NCI-H2196 treated with DMSO at 0.1 percent for 48 hours (cell line): ENCODE measurements at regions not wholly inside any gene's neighbourhood (a gene's known extent, or its start where the extent isn't known, plus 50 kb on each side); places are given as distances from the start of the nearest gene placed in this dataset.
"Not testable (repeated sequence)": the region's sequence is repeated elsewhere in the genome, so short reads cannot be mapped to it uniquely, and the experiment has no call there.

Experiments
- DNase-seq: peaks from one replicate; lab custom pipeline; 2025; ENCODE audit not compliant: unreplicated experiment; lab: John Stamatoyannopoulos, UW

DNA sequence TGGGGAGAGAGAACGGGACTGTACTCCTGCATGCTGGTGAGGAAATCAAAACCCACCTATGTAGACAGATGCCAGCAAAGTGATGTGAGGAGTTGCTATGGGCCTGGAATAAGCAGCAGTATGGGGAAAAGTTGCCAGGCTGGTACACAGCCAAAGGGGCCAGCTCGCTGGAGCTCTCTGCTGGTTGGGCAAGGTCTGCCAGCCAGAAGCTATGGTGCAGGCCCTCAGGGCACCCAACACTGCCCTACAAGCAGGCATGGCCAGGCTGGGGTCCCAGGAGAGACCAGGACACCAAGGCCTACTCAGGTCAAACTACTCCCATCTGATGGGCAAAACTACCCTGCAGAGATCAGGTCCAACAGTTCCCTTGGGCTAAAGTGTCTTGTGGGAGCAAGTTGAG lies 916.6 kb downstream of the IPMK start:
- DNase-seq = no peak

- no peak for DNase-seq
Observed at GRCh38 chr10:57341294-57341693, 926.4 kb downstream of the IPMK start.

DNA sequence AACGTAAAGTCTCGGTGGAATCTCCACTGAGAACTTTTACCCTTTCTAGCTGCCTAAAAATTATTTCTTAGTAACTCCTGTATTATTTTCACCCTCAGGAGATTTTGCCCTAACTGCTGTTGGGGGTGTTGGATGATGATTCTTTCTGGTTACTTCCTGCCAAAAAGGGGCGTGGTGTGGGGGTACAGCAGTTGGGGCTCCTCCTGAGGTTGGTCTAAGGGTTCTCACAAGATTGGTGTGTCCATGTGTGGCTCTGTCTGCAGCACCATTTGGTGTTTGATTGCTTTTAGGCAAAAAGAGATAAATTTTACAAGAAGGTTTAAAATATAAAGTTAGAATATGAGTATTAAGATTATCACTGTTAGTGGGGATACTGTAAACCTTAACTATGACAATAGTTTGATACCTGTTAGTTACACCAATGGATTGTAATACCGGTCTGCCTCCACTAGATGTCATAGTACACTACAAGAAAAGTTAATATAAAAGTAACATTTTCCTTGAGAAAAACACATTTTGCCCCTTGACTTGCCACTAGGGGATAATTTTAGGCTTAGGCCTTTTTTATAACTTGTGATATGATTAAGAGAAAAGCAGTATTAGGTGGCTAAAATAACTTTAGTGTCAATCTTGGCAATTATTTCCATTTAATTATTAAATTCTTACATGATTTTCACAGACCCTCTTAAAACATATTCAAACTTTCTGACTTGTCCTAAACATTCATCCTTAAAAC lies 928.7 kb downstream of the IPMK start:
- DNase-seq = no peak

GRCh38 chr10:57336865-57337264 lies 930.8 kb downstream of the IPMK start:
- DNase-seq = no peak

DNA sequence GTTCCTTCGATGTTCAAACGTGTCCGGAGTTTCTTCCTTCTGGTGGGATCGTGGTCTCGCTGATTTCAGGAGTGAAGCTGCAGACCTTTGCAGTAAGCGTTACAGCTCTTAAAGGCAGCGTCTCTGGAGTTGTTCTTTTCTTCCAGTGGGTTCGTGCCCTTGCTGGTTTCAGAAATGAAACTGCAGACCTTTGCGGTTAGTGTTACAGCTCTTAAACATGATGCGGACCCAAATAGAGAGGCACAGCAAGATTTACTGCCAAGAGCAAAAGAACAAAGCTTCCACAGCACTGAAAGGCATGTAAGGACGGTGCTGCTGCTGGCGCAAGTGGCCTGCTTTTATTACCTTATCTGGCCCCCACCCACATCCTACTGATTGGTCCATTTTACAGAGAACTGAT lies 931.4 kb downstream of the IPMK start:
- no peak for DNase-seq

- no peak for DNase-seq
Observed at GRCh38 chr10:57334523-57334922, 933.2 kb downstream of the IPMK start.

DNA sequence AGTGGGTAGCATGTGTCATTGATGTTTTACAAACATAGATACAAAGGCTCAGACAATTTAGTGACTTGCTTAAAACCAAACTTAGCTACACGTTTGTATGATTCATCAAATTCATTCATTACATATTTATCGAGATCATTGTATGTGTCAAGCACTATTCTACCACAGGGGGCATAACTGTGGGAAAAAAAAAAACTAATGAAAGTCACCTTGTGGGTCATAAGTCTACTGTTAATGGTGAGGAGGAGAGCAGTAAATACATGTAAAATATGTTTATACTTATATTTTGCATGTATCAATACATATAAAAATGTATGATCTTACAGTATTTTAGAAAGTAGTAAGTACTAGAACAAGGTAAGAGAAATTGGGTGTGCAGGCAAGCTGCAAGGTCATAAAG lies 933.8 kb downstream of the IPMK start:
- no peak for DNase-seq

DNA sequence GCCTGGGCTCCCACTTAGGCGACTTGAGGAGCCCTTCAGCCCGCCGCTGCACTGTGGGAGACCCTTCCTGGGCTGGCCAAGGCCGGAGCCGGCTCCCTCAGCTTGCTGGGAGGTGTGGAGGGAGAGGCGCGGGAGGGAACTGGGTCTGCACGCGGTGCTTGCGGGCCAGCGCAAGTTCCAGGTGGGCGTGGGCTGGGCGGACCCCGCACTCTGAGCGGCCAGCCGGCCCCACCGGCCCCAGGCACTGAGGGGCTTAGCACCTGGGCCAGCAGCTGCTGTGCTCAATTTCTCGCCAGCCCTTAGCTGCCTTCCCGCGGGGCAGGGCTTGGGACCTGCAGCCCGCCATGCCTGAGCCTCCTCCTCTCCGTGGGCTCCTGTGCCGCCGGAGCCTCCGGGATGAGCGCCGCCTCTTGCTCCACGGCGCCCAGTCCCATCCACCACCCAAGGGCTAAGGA lies 946.3 kb downstream of the IPMK start:
- not testable (repeated sequence) for DNase-seq

DNA sequence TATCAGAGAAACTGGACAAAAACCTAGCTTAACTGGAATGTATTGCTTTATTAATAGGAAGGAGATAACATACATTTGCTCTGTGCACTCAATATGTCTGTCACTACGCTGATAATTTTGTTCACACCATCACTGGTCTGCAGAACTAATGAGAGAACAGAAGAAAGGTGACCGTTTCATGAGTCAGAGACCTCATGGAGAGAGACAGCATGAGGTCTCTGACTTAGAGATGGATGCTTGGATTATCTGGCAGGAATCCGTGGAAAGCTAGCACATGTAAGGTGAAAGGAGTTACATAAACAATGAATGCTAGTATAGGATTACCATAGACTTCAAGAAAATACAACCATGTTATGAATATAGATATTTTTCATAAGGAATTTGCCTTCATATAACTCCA lies 947.3 kb downstream of the IPMK start:
- no peak for DNase-seq

DNA sequence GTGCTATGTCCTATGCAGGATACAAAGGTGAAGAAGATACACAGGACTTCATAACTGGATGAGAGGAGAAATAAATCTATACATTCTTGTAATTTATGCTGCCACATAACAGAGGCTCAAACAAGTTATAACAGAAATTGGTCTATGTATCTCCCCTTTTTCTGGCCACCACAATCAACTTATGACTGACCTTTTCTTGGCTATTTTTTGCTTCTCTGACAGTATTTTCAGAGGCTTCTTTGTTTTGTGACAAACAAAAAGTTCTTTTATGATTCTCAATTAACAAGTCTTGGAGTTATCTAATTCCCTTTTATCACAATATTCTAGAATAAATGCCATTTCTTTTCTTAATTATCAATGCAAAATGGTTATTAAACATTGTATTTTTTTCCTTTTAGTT lies 953.0 kb upstream of the ZWINT start:
- no peak for DNase-seq

DNA sequence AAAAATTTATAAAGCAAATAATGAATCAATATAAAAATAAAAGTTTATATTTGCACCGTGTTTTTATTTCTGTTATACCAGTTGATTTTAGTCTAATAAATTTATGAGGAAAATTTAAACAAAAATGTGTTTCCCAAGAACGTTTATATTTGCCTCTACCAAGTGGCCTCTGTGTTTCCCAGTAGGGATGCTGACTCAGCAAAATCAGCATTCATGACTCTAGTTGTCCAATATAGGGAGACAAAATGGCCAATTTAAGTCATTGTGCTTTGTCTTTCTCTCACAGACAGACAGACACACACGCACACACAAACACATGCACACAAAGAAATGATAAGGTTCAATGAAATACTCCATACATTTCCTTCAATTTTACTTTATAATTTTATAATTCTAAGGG lies 942.5 kb upstream of the ZWINT start:
- no peak for DNase-seq

DNA sequence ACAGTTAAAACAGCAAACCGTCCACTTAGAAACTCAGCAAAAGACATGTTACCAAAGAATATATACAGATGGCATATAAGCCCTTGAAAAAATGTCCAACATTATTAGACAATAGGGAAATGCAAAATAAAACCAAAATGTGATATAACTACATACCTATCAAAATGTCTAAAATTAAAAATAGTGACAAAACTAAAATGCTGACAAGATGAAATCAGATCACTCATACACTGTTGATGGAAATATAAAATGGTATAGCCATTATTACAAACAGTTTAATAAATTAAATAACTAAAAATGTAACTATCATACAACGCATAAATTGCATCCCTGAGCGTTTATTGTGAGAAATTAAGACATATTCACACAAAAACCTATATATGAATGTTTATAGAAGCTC lies 939.7 kb upstream of the ZWINT start:
- DNase-seq = no peak

DNA sequence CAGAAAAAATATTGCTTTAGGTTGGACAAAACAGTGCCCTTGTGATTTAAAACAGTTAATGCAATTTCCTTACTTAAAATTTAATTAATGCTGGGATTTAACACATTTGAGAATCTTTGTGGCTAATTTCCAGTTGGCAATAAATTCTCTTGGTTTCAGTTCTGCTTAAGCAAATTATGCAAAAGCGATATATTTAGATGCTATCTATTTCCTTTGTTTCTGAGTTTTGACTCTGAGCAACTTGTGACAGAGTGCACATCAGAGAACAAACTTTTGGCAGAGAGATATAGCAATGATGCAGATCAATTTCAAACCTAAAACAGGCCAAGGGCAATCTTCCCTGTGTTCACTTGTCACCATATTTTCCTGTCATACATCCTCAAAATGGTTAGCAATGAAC lies 933.6 kb upstream of the ZWINT start:
- DNase-seq = no peak

DNA sequence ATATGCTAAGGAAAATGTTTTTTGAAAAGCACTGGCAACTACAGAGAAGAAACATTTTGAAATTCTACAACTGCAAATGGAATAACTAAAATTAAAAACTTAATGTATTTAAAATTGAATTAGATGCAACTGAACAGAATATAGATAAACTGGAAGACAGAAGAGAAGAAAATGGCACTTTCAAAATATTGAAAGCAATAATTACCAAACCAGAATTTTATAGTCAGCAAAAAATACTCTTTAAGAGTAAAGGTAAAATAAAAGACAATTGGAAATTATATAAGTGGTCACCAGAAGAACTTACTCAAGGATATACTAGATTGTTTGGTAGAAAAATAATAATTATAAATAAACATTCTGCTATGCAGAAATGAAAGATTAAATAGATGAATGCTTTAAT lies 927.7 kb upstream of the ZWINT start:
- no peak for DNase-seq

DNA sequence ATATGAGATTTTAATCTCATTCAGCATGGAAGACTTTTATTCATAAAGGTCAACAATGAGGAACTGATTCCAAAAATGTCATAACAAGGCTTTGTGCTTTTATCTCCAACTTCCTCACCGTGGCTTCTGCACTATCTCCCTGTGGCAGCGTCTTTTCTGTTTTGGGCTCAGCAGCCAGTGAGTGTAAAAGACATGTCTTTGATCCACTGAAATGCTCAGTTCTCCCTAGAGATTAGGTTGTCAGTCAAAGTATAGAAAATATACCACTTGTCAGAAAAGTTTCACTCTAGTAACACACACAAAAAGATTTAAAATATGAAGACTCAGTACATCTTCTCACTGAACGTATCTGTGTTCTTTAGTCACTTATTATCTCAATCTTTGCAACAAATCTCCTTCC lies 901.8 kb upstream of the ZWINT start:
- DNase-seq = no peak

GRCh38 chr10:57260175-57260574 lies 899.1 kb upstream of the ZWINT start:
- DNase-seq = no peak

DNA sequence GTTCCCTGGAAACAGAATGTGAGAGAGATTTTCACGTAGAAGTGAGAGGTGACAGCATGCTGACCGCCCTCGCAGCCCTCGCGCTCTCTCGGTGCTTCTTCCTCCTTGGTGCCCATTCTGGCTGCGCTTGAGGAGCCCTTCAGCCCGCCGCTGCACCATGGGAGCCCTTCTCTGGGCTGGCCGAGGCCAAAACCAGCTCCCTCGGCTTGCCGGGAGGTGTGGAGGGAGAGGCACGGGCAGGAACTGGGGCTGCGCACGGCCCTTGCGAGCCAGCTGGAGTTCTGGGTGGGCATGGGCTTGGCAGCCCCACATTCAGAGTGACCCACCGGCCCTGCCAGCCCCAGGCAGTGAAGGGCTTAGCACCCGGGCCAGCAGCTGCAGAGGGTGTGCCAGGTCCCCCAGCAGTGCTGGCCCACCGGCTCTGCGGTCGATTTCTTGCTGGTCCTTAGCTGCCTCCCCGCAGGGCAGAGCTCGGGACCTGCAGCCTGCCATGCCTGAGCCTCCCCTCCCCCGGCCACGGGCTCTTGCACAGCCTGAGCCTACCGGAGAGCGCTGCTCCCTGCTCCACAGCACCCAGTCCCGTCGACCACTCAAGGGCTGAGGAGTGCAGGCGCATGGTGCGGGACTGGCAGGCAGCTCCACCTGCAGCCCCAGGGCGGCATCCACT lies 888.7 kb upstream of the ZWINT start:
- DNase-seq = no peak

GRCh38 chr10:57247271-57247670 lies 886.2 kb upstream of the ZWINT start:
- DNase-seq = no peak

DNA sequence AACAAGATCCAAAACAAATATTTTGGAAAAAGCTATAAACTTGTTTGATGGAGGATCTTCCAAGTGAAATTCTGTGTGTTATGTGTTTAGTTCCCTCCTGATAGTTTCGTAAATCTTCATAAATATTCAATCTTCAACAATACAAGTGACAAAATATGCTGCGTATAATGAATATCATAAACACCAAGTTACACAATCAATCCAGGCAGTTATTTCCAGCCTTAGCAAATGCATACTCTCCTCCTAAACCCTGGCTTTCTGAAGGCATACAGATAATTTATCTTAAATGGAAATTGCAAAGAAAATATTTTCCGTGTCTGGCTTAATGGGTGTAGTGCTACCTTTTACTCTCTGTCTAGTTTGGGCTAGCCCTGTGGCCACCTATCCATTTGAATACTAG lies 864.9 kb upstream of the ZWINT start:
- no peak for DNase-seq

DNA sequence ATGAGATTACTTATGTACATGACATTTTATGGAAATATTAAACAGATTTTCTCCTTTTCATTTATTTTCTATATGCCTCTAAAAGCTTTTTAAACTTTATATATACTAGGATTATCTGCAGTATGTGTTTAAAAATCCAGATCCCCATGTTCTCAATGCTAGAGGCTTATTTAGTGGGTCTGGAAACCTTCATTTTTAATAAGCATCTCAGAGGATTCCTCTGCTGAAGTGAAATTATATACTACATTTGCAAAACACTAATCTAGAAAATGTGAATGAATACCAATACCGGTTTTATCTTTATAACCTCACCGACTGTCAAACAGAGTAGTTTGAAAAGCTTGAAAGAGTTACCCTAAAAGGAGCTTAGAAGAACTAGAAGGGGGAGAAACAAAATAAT lies 863.8 kb upstream of the ZWINT start:
- no peak for DNase-seq

GRCh38 chr10:57222603-57223002 lies 861.5 kb upstream of the ZWINT start:
- no peak for DNase-seq

GRCh38 chr10:57222129-57222528 lies 861.1 kb upstream of the ZWINT start:
- DNase-seq = no peak

GRCh38 chr10:57221674-57222073 lies 860.6 kb upstream of the ZWINT start:
- DNase-seq = no peak
